Urothelium cell line (cell line): ENCODE measurements at regions not wholly inside any gene's neighbourhood (a gene's known extent, or its start where the extent isn't known, plus 50 kb on each side); places are given as distances from the start of the nearest gene placed in this dataset.
A peak's percentile ranks its signal among the peaks of the same experiment; 100 is the strongest.
"Not testable (repeated sequence)": the region's sequence is repeated elsewhere in the genome, so short reads cannot be mapped to it uniquely, and the experiment has no call there.

ENCODE experiments used
- DNase-seq: peaks from one replicate; pipeline ENCODE4 v3.0.0; 2011; ENCODE audit warnings: low spot score, mixed read lengths
- FAIRE-seq: peaks from 2 replicates; lab custom pipeline; 2011; peaks lifted over from hg19 to GRCh38; lab: Jason Lieb, UNC

DNA sequence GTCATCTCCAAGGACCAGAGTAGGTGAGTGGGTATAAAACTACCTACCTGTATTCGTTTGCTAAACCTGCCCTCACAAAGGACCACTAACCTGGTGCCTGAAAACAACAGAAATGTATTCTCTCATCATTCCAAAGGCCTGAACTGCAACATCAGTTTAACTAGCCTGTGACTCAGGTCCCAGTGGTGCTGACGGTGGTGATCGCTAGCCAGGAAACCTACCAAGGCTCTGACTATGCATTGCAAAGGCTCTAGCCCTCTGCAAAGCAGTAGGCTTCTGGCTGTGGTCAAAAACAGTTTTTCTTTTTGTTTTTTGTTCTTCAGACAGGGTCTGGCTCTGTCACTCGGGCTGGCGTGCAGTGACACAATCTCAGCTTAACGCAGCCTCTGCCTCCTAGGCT, 107.5 kb downstream of the NPTX2 start:
- no peak for FAIRE-seq

DNA sequence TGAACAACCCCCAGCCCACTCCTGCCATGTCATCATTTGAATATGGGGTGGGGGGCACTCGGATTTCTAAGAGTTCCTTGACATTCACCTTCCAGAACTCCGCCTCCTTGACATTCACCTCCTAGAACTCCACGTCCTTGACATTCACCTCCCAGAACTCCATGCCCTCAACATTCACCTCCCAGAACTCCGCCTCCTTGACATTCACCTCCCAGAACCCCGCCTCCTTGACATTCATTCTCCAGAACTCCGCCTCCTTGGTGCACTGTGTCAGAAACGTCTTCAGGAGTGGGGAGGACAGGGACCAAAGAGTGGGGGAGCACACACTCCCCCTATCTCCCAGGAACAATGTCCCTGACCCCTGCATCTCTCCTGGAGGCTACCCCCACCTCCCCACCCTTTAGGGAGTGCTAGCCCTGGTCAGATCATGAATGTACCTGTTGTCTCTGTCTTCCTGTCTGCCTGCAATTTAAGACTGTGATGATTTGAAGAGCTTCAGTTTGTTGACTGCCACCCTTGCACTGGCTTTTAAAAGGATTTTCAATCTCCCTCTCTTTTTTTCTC, 110.1 kb downstream of the NPTX2 start:
- FAIRE-seq (no peak), DNase-seq (no peak)

More for the DNA sequence above, 107.5 kb downstream of the NPTX2 start:
- peak; percentile 58 for DNase-seq

DNA sequence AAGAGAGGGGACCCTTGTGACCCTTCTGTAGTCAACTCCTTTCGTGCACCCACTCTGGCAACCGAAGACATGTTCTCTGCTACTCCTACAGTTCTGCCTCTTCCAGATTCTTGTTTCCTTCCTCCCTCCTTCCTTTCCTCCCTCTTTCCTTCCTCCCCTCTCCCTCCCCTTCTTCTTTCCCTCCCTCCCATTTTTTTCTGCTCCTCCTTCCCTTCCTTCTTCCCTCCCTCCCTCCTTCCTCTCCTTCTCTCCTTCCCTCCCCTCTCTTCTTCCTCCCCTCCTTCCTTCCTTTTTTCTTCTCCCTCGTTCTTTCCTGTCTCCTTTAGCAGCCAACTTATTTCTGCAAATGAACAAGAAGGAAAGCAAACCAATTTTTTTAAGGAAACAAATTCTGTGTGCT, 111.5 kb downstream of the NPTX2 start:
- no peak for DNase-seq
- FAIRE-seq, result no peak

DNA sequence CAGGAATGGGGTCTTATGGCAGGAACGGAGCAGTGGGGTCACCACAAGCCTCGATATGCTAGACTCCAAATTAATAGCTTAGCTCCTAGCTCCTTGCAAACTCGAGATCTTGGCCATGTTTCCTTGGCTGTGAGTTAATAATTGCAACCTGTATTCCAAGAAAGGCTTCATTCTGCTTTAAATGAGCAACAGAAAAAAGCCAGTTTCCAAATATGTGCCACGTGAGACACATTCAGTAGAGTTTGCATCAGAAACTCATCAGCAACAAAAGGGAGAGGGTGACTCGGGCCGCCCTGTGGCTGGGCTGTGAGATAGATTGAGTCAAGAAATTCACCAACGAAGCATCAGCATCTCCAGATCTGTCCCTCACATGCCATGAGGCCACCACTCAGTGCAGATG, 112.0 kb downstream of the NPTX2 start:
- DNase-seq (no peak), FAIRE-seq (no peak)

DNA sequence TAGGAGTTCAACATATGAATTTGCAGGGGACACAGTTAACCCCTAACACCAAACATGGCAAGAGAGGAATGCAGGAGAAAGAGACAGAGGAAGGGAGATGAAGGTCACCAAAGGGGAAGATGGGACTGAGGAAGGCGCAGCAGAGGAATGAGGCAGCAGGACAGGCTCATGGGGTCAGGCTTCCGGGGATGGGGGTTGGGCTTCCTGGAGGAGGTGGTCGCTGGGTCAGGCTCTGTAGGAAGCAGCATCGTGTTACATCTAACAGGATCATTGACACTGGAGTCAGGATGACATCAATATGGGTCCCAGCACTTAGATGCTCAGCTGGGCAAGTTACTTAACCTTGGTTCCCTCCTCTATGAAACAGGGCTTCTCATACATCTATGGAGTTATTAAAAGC, 113.2 kb downstream of the NPTX2 start:
- FAIRE-seq (no peak), DNase-seq (no peak)

DNA sequence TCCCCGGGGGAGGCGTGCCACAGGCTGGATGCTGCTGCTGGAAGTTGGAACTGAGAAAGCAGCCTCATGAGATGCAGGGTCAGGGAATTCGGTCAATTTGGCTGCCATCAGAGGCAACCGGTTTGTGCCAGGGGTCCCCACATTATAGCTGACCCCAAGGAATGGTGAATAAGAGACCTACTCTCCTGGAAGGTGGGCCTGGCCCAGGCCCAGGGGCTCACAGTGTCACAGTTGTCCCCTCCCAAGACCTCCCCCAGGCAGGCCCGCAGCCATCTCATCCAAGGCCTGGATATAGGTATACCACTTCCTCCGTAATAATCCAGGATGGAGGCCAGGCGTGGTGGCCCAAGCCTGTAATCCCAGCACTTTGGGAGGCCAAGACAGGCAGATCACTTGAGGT, 114.6 kb downstream of the NPTX2 start:
- no peak for DNase-seq

DNA sequence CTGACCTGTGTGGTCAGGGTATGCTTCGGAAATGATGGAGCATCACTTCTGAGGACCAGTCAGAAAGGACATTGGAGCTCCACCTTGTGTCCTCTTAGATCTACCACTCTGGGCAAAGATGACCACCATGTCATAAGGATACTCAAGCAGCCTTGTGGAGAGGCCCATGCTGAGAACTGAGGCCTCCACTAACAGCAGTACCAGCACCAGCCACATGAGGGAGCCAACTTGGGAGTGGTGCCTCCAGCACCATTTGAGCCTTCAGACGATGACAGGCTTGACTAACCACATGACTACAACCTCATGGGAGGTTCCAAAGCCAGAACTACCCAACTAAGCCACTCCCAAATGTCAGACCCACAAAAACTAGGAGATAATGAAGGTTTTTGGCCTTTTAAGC, 116.0 kb downstream of the NPTX2 start:
- DNase-seq, result peak; percentile 79
- FAIRE-seq, result peak; percentile 50

More for the DNA sequence above, 114.6 kb downstream of the NPTX2 start:
- FAIRE-seq, result no peak

DNA sequence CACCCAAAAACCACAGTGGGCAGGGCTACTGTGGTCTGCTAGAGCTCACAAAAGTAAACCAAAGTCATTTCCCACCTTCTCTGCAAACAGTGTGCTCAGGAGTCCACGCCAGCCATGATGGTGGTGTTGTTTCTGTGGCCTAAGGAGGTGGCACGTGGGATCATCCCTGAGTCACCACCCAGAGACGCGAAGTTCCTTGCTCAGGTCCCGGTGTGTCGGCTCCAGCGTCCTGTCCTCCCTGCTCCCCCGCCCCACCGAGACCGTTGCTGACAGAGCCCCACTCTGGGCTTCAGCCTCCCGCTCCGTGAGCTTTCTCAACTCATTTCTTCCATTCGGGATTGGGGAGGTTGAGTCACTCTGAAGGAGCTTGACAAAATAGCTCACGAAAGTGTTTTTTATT, 118.7 kb downstream of the NPTX2 start:
- DNase-seq, result no peak
- peak; percentile 87 for FAIRE-seq

DNA sequence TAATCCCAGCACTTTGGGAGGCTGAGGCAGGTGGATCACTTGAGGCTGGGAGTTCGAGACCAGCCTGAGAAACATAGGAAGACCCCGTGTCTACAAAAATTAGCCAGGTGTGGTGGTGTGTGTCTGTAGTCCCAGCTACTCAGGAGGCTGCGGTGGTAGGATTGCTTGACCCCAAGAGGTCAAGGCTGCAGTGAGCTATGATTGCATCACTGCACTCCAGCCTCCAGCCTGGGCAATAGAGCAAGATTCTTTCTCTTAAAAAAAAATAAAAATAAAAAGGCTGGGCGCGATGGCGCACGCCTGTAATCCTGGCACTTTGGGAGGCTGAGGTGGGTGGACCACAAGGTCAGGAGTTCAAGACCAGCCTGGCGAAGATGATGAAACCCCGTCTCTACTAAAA, 119.4 kb downstream of the NPTX2 start:
- FAIRE-seq, DNase-seq: not testable (repeated sequence)

DNA sequence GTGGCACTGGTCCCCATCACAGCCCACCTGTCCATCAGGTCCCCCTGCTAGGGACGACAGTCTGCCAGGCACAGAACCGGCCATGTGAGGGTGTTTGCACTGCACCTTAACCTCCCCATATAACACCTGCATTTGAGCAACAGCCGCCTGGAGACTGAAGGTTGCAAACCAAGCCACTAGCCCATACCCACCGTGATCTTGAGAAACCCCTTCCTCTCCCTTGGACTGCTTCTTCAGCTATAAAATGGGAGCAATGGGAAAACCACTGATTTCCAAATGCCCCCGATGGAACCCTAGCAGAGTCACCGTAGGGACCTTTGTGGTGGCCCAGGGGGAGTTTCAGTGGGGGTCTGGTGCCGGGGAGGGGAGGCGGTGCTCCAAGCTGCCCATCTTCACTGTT, 120.1 kb downstream of the NPTX2 start:
- FAIRE-seq, result no peak
- no peak for DNase-seq

DNA sequence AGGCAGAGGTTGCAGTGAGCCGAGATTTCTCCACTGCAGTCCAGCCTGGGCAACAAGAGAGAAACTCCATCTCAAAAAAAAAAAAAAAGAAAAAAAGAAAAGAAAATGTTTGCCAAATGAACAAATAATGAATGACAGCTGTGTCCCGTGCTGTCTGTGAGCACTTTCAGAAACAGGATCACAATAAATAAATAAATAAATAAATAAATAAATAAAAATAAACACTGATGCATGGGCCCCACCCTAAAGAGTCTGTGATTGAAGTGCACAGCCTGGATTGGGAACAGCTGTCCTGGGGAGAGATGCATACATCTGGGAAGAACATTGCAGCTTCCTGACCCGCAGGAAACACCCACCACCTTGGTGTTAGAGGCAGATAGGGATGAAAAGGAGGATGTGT, 123.6 kb downstream of the NPTX2 start:
- no peak for FAIRE-seq
- no peak for DNase-seq

DNA sequence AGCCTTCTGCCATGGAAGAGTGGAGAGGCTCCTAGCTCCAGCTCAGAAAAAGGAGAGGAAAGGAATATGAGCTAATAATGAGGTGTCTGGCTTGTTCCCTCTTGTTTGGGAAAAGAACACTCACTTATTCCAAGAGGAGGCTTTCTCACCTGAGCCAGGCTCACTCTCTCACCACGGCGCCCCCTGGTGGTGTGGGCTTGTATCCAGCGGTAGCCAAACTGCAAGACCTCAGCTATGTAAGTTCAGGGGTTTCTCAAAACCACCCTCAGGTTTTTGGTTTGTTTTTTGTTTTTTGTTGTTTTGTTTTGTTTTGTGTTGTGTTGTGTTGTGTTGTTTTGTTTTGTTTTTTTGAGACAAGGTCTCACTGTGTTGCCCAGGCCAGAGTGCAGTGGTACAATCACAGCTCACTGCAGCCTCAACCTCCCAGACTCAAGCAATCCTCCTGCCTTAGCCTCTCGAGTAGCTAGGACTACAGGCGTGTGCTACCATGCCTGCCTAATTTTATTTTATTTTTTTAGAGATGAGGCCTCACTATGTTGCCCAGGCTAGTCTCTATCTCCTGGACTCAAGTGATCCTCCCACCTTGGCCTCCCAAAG, 124.0 kb downstream of the TMEM130 start:
- no peak for FAIRE-seq
- DNase-seq, result peak; percentile 91

DNA sequence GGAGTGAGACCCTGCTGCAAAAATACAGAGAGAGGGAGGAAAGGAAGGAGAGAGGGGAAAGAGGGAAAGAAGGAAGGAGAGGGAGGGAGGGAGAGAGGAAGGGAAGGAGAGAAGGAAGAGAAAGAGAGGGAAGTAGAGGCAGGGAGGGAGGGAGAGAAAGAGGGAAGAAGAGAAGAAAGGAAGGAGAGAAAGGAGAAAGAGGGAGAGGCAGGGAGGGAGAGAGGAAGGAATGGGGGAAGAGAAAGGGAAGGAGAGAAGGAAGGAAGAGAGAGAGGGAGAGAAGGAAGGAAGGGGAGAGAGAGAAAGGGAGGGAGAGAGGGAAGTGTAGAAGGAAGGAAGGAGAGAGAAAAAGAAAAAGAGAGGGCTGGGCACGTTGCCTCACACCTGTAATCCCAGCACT, 121.7 kb downstream of the TMEM130 start:
- DNase-seq, result no peak
- no peak for FAIRE-seq

DNA sequence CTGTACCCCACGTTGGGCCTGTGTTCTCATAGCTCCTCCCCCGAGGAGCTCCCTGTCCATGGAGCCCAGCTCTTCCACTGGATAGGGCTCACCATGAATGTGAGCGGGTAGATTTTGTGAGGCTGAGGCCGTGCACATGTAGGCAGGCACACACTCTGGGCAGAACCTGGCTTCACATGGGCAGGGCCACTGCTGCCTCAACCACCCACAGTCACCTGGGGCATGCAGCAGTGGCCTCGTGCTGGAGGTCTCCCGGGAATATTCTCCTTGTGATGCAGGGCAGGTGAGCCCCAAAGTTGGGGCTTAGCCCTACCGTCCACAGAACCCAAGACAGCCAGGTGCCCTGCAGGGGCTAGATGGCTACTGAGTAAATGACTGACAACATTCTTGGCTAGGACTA, 116.6 kb downstream of the TMEM130 start:
- FAIRE-seq, result no peak

DNA sequence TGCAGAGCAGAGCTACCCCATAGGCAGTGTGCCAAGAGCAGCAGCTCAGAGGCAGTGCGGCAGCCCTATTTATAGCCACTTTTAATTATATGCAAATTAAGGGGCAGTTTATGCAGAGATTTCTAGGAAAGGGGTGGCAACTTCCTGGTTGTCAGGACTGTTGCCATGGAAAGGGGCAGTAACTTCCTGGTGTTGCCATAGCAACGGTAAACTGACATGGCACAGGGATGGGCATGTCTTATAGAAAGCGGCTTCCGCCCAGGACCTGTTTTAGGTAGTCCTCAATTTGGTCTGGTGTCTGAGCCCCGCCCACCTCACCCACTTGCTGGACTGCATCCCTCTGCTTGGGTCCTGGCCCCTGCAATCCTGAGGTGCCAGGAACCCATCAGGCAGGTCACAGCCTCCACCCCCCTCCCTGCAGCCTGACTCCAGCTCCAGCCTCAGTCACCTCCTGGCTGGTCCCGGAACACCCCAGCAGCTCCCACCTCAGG, 115.8 kb downstream of the TMEM130 start:
- no peak for DNase-seq
- no peak for FAIRE-seq

More for the DNA sequence above, 116.6 kb downstream of the TMEM130 start:
- no peak for DNase-seq

DNA sequence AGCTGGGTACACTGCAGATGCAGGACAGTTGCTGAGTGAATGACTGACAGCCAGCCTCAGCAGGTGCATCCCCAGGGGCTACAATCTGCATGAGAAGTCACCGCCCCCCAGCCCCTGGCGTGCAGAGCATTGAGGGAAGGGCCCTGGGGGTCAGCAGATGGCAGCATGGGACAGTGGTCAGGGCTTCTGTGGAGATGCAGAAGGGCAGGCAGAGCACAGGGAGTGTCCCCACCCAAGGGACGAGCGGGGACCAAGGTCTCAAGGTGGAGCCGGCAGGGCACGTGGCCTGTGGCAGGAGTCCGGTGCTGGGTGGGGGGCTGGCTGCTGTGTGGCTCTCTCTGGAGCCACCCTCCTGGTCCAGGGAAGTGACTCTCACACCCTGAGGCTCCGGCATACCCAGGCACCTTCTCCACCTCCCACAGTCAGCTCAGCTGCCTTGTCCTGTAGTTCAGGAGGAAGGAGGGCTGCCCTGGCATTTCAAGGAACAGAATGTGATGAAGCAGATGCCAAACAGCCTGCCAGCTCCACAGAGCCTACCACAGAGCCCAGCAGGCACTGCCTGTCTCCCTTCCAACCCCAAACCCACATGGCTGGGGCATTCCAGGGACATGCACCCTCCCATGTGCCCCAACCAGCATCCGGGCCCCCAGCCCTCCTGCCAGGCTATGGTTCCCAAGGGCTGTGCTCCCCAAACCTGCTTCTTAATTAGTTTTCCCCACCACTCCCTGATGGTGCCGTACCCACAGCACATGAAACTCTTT, 114.5 kb downstream of the TMEM130 start:
- FAIRE-seq, result peak; percentile 48
- DNase-seq, result no peak

DNA sequence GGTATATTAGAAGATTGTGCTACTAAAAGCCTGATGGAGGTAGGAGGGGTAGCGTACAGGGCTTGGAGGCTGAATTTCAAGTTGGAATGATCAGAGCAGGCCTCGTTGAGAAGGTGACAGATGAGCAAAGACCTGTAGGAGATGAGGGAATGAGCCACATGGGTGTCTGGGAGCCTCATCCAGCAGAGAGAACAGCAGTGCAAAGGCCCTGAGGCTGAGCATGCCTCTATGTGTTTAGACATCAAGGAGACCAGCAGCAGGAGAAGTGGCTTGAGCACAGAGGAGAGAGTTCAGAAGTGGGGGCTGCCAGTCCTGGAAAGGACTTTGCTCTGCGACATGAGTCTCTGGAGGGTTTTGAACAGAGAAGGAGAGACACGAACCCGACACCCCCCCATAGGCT, 111.7 kb downstream of the TMEM130 start:
- FAIRE-seq, result no peak
- DNase-seq, result no peak

DNA sequence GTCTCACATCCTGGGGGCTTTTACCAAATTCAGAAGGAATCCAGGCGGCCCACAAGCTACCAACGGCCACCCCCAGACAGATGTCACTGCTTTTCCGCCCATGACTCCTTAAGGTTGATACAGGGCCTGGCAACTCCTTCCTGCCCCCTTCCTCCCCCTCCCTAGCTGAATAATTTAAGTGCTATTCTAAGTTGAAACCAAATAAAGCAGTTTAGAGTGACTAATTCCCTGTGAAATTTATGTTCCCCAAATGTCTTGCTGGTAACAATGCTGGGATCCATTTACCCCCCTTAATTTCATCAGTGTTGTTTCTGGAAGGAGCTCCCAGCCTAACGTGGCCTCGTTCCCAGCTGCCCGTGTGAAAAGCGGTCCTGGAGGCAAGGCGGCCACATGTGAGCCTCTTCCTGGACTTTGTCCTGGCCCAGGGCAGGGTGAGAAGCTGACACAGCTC, 109.6 kb downstream of the TMEM130 start:
- no peak for FAIRE-seq
- no peak for DNase-seq

DNA sequence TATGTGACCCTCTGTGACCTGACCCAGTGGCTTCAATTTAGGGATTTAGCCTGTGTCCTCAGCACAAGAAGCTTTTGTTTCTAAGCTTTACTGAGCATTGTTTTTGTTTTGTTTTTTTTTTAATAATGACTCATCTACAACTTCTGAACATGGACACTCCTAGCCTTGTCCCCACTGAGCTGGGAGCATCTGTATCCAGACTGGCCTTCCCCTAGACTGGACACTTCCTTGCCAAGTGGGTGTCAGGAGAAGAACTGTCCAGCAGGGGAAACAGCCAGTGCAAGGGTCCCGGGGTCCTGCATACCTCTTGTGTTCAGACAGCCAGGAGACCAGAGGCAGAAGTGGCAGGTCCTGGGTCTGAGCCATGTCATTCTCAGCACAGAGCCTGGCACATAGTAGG, 108.6 kb downstream of the TMEM130 start:
- no peak for DNase-seq
- no peak for FAIRE-seq

DNA sequence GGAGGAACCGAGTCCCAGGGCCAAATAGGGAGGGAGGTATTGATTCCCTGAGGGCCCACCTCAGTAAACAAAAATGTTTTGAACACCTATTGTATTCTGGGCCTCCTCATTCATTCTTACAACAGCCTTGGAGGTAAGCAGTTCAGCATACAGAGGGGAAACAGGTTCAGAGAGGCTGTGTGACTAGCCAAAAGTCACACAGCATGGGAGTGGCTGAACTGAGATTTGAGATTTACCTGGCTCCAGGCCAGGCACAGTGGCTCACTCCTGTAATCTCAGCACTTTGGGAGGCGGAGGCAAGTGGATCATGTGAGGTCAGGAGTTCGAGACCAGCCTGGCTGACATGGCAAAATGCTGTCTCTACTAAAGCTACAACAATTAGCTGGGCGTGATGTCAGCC, 107.2 kb downstream of the TMEM130 start:
- no peak for DNase-seq
- FAIRE-seq, result no peak

DNA sequence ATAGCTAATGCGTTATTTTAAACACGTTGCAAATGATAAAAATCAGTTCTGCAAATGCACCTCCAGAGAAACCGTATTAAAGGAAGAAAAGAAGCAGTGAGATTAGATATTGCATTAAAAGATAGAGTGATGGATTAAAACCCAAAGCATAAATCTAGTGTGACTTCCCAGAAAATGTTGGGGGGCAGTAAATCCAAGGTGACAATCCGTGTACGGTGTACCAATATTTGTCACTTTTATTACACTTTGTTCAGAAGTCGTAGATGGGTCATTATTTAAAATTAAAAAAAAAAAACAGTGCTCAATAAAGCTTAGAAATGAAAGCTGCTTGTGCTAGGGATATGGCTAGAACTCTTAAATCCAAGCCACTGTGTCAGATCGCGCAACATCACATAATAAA, 106.4 kb downstream of the TMEM130 start:
- DNase-seq, result no peak
- FAIRE-seq, result no peak

DNA sequence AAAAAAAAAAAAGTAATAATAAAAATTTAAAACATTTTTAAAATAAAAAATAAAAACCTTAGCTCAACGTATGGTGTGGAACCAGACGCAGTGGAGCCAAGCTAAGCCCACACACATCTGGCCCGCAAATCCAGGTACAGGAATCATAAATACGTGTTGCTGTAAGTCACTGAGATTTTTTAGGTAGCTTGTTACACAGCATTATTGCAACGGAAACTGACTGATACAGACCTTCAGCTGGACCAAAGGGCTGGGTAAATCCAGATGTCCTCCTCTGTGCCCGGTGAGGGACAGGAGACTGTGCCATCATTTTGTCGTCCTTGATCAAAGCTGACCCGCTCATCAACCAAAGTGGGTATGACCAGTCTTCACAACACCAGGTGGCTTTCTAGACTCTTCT, 104.9 kb downstream of the TMEM130 start:
- no peak for FAIRE-seq

More for the DNA sequence above, 104.9 kb downstream of the TMEM130 start:
- DNase-seq, result no peak
